ENCODE measurements at regions not wholly inside any gene's neighbourhood (a gene's known extent, or its start where the extent isn't known, plus 50 kb on each side); places are given as distances from the start of the nearest gene placed in this dataset.

- TF ChIP-seq CTCF (IDR thresholded peaks at IDR 0.05) (no peak), POLR2AphosphoS5 (IDR thresholded peaks at IDR 0.05; ENCODE audit: low read depth, low read length) (no peak)
These were observed 271.8 kb downstream of the MTX2 start for GRCh38 chr2:176540995-176541394.
